AG09319 (cell line): ENCODE measurements at regions not wholly inside any gene's neighbourhood (a gene's known extent, or its start where the extent isn't known, plus 50 kb on each side); places are given as distances from the start of the nearest gene placed in this dataset.

Experiments used
- DNase-seq: peaks from one replicate; pipeline ENCODE4 v3.0.0-alpha.2; 2010; ENCODE audit warnings: low read depth; ENCODE audit errors: extremely low read depth
- CTCF ChIP-seq: IDR thresholded peaks from 2 replicates; pipeline ENCODE4 v1.5.1; 2011; ENCODE audit warnings: low read depth, mild to moderate bottlenecking, inconsistent platforms, low read length, moderate library complexity

- DNase-seq = no peak
These were observed 1359.5 kb downstream of the TECRL start for GRCh38 chr4:63049726-63050125.

GRCh38 chr4:63049278-63049677 lies 1360.0 kb downstream of the TECRL start:
- TF ChIP-seq CTCF = no peak
- no peak for DNase-seq

More at GRCh38 chr4:63049726-63050125, 1359.5 kb downstream of the TECRL start:
- no peak for TF ChIP-seq CTCF

GRCh38 chr4:63036159-63036866 lies 1372.9 kb downstream of the TECRL start:
- TF ChIP-seq CTCF = no peak
- no peak for DNase-seq

GRCh38 chr4:63029380-63029779 lies 1379.9 kb downstream of the TECRL start:
- no peak for DNase-seq
- no peak for TF ChIP-seq CTCF

- no peak for DNase-seq
- no peak for TF ChIP-seq CTCF
These were observed 1388.6 kb downstream of the TECRL start for GRCh38 chr4:63020661-63021060.

GRCh38 chr4:63017300-63017699 lies 1392.0 kb downstream of the TECRL start:
- no peak for TF ChIP-seq CTCF
- DNase-seq = no peak

- no peak for TF ChIP-seq CTCF
These were observed 1438.4 kb downstream of the TECRL start for GRCh38 chr4:62970846-62971245.

More at GRCh38 chr4:62970846-62971245, 1438.4 kb downstream of the TECRL start:
- DNase-seq = no peak
